ENCODE measurements at regions not wholly inside any gene's neighbourhood (a gene's known extent, or its start where the extent isn't known, plus 50 kb on each side); places are given as distances from the start of the nearest gene placed in this dataset.
"Not testable (repeated sequence)": the region's sequence is repeated elsewhere in the genome, so short reads cannot be mapped to it uniquely, and the experiment has no call there.

DNA sequence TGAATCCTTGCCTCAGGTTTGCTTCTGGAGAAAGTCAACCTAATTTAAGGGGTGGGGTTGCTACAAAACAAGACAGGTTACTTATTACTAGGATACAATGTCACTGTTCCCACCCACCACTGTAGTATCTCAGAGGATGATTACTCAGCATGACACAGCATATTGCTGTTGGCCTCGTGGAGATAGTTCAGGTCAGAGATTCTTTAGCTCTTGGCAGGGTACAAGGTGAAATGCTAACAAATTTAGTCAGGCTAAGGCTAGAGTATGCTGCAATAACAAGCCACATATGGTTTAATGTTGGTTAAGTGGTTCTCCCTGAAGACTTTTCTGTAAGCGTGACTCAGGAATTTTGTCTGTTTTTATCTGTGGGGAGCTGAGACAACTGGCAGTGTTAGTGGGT is 161.8 kb downstream of the EDEM1 start:
- no peak for DNase-seq
- Histone ChIP-seq H3K9me3 (no peaks in the 10 kb centered on the region), H3K27ac (no peak overlapping the region), H3K4me3 (replicated peaks in 1 of 3) (no peak overlapping the region), H3K4me1 (no peaks in the 10 kb centered on the region), H3K36me3 (no peaks in the 10 kb centered on the region), H3K27me3 (no peaks in the 10 kb centered on the region)
- no peak for TF ChIP-seq POLR2A (IDR thresholded peaks at IDR 0.05)
- 73 to 78% methylated on average over 2 of the region's 2 CpGs for WGBS, 2 donors
- intact Hi-C loops (cut with DNase I), result no loop called here

DNA sequence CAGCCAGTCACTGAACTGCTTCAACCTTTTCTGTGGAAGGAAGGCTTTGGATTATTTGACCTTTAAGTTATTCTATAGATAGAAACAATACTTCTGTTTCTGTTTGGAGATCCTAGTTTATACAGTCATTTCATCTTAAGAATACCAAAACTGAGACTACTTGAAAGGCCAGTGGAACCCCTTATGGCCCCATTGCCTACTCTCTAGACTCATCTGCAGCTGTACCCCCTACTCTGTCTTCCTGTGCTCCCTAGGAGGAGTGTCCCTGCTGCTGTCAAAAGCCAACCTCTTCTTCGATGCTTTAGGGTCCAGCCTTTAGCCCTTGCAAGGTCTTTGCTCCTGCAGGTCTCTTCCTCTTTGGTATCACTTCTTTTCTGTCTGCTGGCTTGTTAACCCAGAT is 169.6 kb downstream of the EDEM1 start:
- H3K4me3 ChIP-seq (replicated peaks in 1 of 3), result no peak overlapping the region
- no peak for TF ChIP-seq POLR2A (IDR thresholded peaks at IDR 0.05)
- TF ChIP-seq, protein P1, sequence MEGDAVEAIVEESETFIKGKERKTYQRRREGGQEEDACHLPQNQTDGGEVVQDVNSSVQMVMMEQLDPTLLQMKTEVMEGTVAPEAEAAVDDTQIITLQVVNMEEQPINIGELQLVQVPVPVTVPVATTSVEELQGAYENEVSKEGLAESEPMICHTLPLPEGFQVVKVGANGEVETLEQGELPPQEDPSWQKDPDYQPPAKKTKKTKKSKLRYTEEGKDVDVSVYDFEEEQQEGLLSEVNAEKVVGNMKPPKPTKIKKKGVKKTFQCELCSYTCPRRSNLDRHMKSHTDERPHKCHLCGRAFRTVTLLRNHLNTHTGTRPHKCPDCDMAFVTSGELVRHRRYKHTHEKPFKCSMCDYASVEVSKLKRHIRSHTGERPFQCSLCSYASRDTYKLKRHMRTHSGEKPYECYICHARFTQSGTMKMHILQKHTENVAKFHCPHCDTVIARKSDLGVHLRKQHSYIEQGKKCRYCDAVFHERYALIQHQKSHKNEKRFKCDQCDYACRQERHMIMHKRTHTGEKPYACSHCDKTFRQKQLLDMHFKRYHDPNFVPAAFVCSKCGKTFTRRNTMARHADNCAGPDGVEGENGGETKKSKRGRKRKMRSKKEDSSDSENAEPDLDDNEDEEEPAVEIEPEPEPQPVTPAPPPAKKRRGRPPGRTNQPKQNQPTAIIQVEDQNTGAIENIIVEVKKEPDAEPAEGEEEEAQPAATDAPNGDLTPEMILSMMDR (IDR thresholded peaks at IDR 0.05), result no peak
- H3K9me3 ChIP-seq, result no peaks in the 10 kb centered on the region
- H3K27me3 ChIP-seq, result no peaks in the 10 kb centered on the region
- intact Hi-C loops (cut with DNase I), result no loop called here
- DNase-seq, result no peak
- WGBS, 2 donors, result 81 to 91% methylated on average over 1 of the region's 1 CpG
- H3K4me1 ChIP-seq, result no peaks in the 10 kb centered on the region
- H3K36me3 ChIP-seq, result no peaks in the 10 kb centered on the region
- H3K27ac ChIP-seq, result no peak overlapping the region

DNA sequence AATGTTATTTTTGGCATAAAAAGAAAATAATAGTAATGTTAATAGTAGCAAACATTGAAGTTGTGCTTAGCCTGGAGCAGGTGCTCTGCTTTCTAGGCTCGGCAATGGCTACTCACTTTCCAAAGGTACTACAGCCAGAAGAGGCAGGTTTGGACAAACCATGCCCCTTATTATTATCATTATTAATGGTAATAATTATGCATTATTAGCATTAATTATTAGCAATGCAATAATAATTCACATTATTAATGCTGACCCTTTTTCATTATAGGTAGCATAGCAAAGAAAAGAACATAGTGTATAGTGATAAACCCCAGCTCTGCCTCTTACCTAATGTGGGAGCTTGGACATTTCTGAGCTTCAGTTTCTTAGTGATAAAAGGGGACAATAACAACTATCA is 171.4 kb downstream of the EDEM1 start:
- Histone ChIP-seq H3K4me3 (replicated peaks in 1 of 3) (no peak overlapping the region), H3K27me3 (no peaks in the 10 kb centered on the region), H3K9me3 (no peaks in the 10 kb centered on the region), H3K27ac (no peak overlapping the region), H3K4me1 (no peaks in the 10 kb centered on the region), H3K36me3 (no peaks in the 10 kb centered on the region)
- no peak for DNase-seq
- 97 to 98% methylated on average over 1 of the region's 1 CpG for WGBS, 2 donors
- TF ChIP-seq, protein P1 (IDR thresholded peaks at IDR 0.05), result no peak
- TF ChIP-seq POLR2A (IDR thresholded peaks at IDR 0.05), result no peak
- intact Hi-C loops (cut with DNase I), result no loop called here

DNA sequence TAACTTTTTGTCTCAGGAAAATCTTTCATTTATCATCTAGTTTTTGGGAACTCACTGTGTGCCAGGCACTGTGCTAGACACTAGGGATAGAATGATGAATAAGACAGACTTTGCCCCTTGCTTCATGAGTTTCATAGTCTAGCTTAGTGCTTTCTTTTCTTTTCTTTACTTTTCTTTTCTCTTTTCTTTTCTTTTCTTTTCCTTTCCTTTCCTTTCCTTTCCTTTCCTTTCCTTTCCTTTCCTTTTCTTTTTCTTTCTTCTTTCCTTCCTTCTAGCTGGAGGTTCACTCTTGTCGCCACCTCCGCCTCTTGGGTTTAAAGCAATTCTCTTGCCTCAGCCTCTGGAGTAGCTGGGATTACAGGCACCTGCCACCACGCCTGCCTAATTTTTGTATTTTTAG is 172.9 kb downstream of the EDEM1 start:
- intact Hi-C loops (cut with DNase I), result no loop called here
- TF ChIP-seq, protein P1 (IDR thresholded peaks at IDR 0.05), result no peak
- no peak for TF ChIP-seq POLR2A (IDR thresholded peaks at IDR 0.05)
- Histone ChIP-seq H3K36me3 (no peaks in the 10 kb centered on the region), H3K27ac (no peak overlapping the region), H3K4me1 (no peaks in the 10 kb centered on the region), H3K27me3 (no peaks in the 10 kb centered on the region), H3K4me3 (replicated peaks in 1 of 3) (no peak overlapping the region), H3K9me3 (no peaks in the 10 kb centered on the region)
- DNase-seq, result no peak
- WGBS, 2 donors, result 92 to 95% methylated on average over 3 of the region's 3 CpGs

DNA sequence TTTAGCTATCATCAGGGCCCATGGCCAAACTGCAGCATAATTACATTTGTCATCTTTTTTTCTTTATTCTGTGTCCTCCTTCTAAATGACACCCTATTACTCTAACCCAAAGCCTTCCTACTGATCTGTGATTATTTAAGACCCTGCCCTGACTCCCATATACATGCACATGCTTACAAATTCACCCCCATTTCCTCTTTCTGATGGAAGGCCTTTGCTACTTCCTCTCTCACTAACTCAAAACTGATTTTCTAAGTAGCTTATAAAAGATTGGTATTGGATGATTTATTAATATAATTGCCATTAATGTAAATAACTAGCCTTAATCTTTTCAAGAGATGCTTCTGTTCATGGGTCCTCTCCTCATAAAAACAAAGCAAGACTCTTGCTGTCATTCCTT is 179.2 kb downstream of the EDEM1 start:
- intact Hi-C loops (cut with DNase I), result no loop called here
- no peak for DNase-seq
- H3K36me3 ChIP-seq, result no peaks in the 10 kb centered on the region
- no peaks in the 10 kb centered on the region for H3K4me1 ChIP-seq
- no peaks in the 10 kb centered on the region for H3K27me3 ChIP-seq
- H3K4me3 ChIP-seq (replicated peaks in 1 of 3), result no peak overlapping the region
- H3K27ac ChIP-seq, result no peak overlapping the region
- H3K9me3 ChIP-seq, result no peaks in the 10 kb centered on the region
- TF ChIP-seq, protein P1 (IDR thresholded peaks at IDR 0.05), result no peak
- no peak for TF ChIP-seq POLR2A (IDR thresholded peaks at IDR 0.05)

DNA sequence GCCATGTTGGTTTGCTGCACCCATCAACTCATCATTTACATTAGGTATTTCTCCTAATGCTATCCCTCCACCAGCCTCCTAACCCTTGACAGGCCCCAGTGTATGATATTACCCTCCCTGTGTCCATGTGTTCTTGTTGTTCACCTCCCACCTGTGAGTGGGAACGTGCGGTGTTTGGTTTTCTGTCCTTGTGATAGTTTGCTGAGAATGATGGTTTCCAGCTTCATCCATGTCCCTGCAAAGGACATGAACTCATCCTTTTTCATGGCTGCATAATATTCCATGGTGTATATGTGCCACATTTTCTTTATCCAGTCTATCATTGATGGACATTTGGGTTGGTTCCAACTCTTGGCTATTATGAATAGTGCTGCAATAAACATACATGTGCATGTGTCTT is 184.0 kb downstream of the EDEM1 start:
- H3K9me3 ChIP-seq; H3K36me3 ChIP-seq; DNase-seq; H3K4me1 ChIP-seq; H3K4me3 ChIP-seq (replicated peaks in 1 of 3); H3K27me3 ChIP-seq; intact Hi-C loops (cut with DNase I); H3K27ac ChIP-seq: not testable (repeated sequence)
- WGBS, 2 donors, result 92 to 100% methylated on average over 2 of the region's 2 CpGs
